ENCODE measurements at regions not wholly inside any gene's neighbourhood (a gene's known extent, or its start where the extent isn't known, plus 50 kb on each side); places are given as distances from the start of the nearest gene placed in this dataset.

GRCh38 chr3:89950772-89951171, 843.4 kb downstream of the EPHA3 start:
- TF ChIP-seq CTCF (IDR thresholded peaks at IDR 0.05; ENCODE audit: low read depth, low read length) (no peak), EZH2phosphoT487 (IDR thresholded peaks at IDR 0.05; ENCODE audit: low read depth) (no peak)

All from OCI-LY3 (cell line).